GM23248 (cell line): ENCODE measurements at regions not wholly inside any gene's neighbourhood (a gene's known extent, or its start where the extent isn't known, plus 50 kb on each side); places are given as distances from the start of the nearest gene placed in this dataset.

ENCODE experiments used
- DNase-seq: peaks from one replicate; pipeline ENCODE4 v3.0.0-alpha.2; 2015
- H2AFZ ChIP-seq: fragments of 200-600 bp; sonication (generic); 2 replicates; pipeline ENCODE4 v1.6.1; 2016; ENCODE audit warnings: antibody characterized with exemption
- H3F3A ChIP-seq: fragments of 200-600 bp; sonication (generic); 2 replicates; pipeline ENCODE4 v1.6.1; 2016; ENCODE audit warnings: mild to moderate bottlenecking, antibody characterized with exemption, mixed run types; ENCODE audit not compliant: insufficient read depth
- H3K27ac ChIP-seq: fragments of 200-600 bp; sonication (generic); 2 replicates; pipeline ENCODE4 v1.5.1; 2016; ENCODE audit warnings: mild to moderate bottlenecking
- H3K27me3 ChIP-seq: fragments of 200-600 bp; sonication (generic); replicated peaks from 2 replicates; pipeline ENCODE4 v1.6.1; 2016; ENCODE audit warnings: mild to moderate bottlenecking; ENCODE audit not compliant: insufficient read depth
- H3K36me3 ChIP-seq: fragments of 200-600 bp; sonication (generic); 2 replicates; pipeline ENCODE4 v1.6.1; 2016; ENCODE audit warnings: low read depth, mild to moderate bottlenecking
- H3K4me1 ChIP-seq: fragments of 200-600 bp; sonication (generic); 2 replicates; pipeline ENCODE4 v1.6.1; 2016; ENCODE audit warnings: mild to moderate bottlenecking; ENCODE audit not compliant: insufficient read depth
- H3K4me2 ChIP-seq: fragments of 200-600 bp; sonication (generic); one replicate; pipeline ENCODE4 v1.6.1; 2016; ENCODE audit warnings: mild to moderate bottlenecking; ENCODE audit not compliant: unreplicated experiment
- H3K4me3 ChIP-seq: fragments of 200-600 bp; sonication (generic); 2 replicates; pipeline ENCODE4 v1.5.1; 2016; ENCODE audit warnings: mild to moderate bottlenecking
- H3K79me2 ChIP-seq: fragments of 200-600 bp; sonication (generic); 2 replicates; pipeline ENCODE4 v1.6.1; 2016; ENCODE audit warnings: mild to moderate bottlenecking; ENCODE audit not compliant: insufficient read depth
- H3K9ac ChIP-seq: fragments of 200-600 bp; sonication (generic); 2 replicates; pipeline ENCODE4 v1.6.1; 2016; ENCODE audit warnings: mild to moderate bottlenecking
- H3K9me2 ChIP-seq: fragments of 200-600 bp; sonication (generic); 2 replicates; pipeline ENCODE4 v1.6.1; 2016; ENCODE audit warnings: mixed run types, mild to moderate bottlenecking, moderate library complexity; ENCODE audit not compliant: insufficient read depth
- H3K9me3 ChIP-seq: fragments of 200-600 bp; sonication (generic); one replicate; pipeline ENCODE4 v1.6.1; 2017; ENCODE audit warnings: low read depth
- H4K20me1 ChIP-seq: fragments of 200-600 bp; sonication (generic); 2 replicates; pipeline ENCODE4 v1.6.0; 2016; ENCODE audit not compliant: insufficient read depth
- EZH2 ChIP-seq: fragments of 200-600 bp; sonication (generic); IDR thresholded peaks from 2 replicates; pipeline ENCODE4 v1.6.1; 2018; ENCODE audit warnings: antibody characterized with exemption, mild to moderate bottlenecking; ENCODE audit not compliant: insufficient read depth, poor library complexity, severe bottlenecking
- EZH2phosphoT487 ChIP-seq: fragments of 200-600 bp; sonication (generic); IDR thresholded peaks from 2 replicates; pipeline ENCODE4 v1.6.1; 2018; ENCODE audit warnings: antibody characterized with exemption, moderate library complexity, mild to moderate bottlenecking, low read depth; ENCODE audit not compliant: insufficient read depth
- WGBS, 2 experiments: methylation state at CpG; one replicate each; pipeline ENCODE4 v1.1.6; 2015 to 2017; ENCODE audit warnings: low lambda C conversion rate in 2 of 2, low coverage in 1 of 2; ENCODE audit errors: missing lambda C conversion rate in 2 of 2; 5-methylcytosine and 5-hydroxymethylcytosine counted together
- in situ Hi-C: fragments of 300-500 bp; cut with MboI; formaldehyde crosslinking; loops from 2 replicates; pipeline ENCODE4 v1.15.0; 2020

DNA sequence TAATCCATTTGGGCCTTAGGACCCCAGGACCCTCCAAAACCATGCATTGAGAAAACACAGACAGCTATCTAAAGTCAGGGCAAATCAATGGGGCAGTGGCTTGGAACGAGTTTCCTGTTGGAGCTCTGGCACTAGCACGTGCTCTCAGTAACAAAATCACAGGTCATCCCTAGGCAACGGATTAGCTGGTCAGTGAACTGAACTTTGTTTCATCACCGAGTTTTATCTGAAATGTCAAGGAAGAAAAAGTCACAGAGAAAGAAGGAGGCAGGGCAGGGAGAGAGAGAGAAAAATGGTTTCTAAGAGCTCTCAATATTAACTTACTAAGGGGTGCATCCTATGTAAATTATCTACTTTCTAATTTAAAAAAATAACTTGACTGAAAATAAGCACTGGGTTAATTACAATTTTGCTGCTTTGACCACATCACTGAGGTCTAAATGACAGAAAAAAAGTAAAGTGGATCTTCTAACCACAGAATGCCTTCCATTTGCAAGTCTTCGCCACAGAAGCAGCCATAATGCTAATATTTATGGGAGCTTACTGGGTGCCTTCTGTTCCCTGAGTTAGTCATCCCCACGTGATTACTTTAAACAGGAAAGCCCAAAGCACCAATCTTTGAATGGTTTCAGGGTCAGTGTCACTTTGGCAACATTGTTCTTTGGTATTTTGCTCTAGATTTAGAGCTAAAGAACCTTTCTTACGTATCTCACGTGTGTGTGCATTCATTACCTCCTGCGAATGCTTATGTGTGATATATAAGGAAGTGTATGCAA lies 503.9 kb downstream of the RASEF start:
- no peaks in the 10 kb centered on the region for H3F3A ChIP-seq
- H3K4me2 ChIP-seq = no peak overlapping the region
- DNase-seq = peak; percentile 18
- H3K27me3 ChIP-seq = no peaks in the 10 kb centered on the region
- H3K9ac ChIP-seq = no peak overlapping the region
- H4K20me1 ChIP-seq = no peaks in the 10 kb centered on the region
- no peak overlapping the region for H3K27ac ChIP-seq
- H3K9me3 ChIP-seq = no peaks in the 10 kb centered on the region
- H3K36me3 ChIP-seq = no peaks in the 10 kb centered on the region
- in situ Hi-C loops = no loop called here
- H3K4me3 ChIP-seq = no peak overlapping the region
- no peaks in the 10 kb centered on the region for H3K4me1 ChIP-seq
- TF ChIP-seq EZH2 (no peak), EZH2phosphoT487 (no peak)
- H3K79me2 ChIP-seq = no peaks in the 10 kb centered on the region
- H2AFZ ChIP-seq = no peak overlapping the region
- 35 to 39% methylated on average over 9 of the region's 9 CpGs for WGBS, 2 experiments
- no peaks in the 10 kb centered on the region for H3K9me2 ChIP-seq

DNA sequence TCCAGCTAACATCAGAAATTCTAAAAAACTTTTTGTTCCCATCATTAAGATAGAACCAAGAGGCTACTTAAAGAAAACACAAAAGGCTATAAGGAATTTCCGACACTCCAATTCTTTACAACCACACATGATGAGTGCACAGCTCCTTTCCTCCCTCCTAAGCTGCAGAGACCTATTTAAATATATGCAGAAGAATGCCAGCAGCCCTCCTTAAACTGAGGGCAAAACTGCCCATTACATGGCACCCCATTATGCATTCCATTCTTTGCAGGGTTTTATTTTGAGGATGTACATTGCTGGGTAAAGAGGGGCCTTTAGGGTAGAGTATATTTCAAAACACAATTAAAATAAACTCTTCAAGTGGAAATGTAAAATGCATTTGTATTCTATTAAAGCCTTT lies 502.9 kb downstream of the RASEF start:
- no peak overlapping the region for H3K4me2 ChIP-seq
- no peaks in the 10 kb centered on the region for H3K79me2 ChIP-seq
- no peaks in the 10 kb centered on the region for H4K20me1 ChIP-seq
- no peaks in the 10 kb centered on the region for H3K27me3 ChIP-seq
- no peak overlapping the region for H2AFZ ChIP-seq
- H3K9ac ChIP-seq = no peak overlapping the region
- in situ Hi-C loops = no loop called here
- H3K36me3 ChIP-seq = no peaks in the 10 kb centered on the region
- no peak for DNase-seq
- H3K9me2 ChIP-seq = no peaks in the 10 kb centered on the region
- no peaks in the 10 kb centered on the region for H3F3A ChIP-seq
- no peaks in the 10 kb centered on the region for H3K4me1 ChIP-seq
- H3K27ac ChIP-seq = no peak overlapping the region
- H3K9me3 ChIP-seq = no peaks in the 10 kb centered on the region
- H3K4me3 ChIP-seq = no peak overlapping the region
- TF ChIP-seq EZH2 (no peak), EZH2phosphoT487 (no peak)
- 60 to 66% methylated on average over 1 of the region's 1 CpG for WGBS, 2 experiments

- in situ Hi-C loops = no loop called here
- no peak for DNase-seq
- H3F3A ChIP-seq = no peaks in the 10 kb centered on the region
- 55 to 70% methylated on average over 8 to 9 of the region's 9 CpGs for WGBS, 2 experiments
- H4K20me1 ChIP-seq = no peaks in the 10 kb centered on the region
- H3K36me3 ChIP-seq = no peaks in the 10 kb centered on the region
- no peak overlapping the region for H3K27ac ChIP-seq
- H3K9me2 ChIP-seq = no peaks in the 10 kb centered on the region
- no peaks in the 10 kb centered on the region for H3K27me3 ChIP-seq
- no peaks in the 10 kb centered on the region for H3K4me1 ChIP-seq
- H3K4me3 ChIP-seq = no peak overlapping the region
- no peaks in the 10 kb centered on the region for H3K79me2 ChIP-seq
- no peak overlapping the region for H3K9ac ChIP-seq
- H3K4me2 ChIP-seq = no peak overlapping the region
- no peaks in the 10 kb centered on the region for H3K9me3 ChIP-seq
- H2AFZ ChIP-seq = no peak overlapping the region
- no peak for TF ChIP-seq EZH2
- TF ChIP-seq EZH2phosphoT487 = no peak
Measured at GRCh38 chr9:82560457-82560904, 502.5 kb downstream of the RASEF start.

DNA sequence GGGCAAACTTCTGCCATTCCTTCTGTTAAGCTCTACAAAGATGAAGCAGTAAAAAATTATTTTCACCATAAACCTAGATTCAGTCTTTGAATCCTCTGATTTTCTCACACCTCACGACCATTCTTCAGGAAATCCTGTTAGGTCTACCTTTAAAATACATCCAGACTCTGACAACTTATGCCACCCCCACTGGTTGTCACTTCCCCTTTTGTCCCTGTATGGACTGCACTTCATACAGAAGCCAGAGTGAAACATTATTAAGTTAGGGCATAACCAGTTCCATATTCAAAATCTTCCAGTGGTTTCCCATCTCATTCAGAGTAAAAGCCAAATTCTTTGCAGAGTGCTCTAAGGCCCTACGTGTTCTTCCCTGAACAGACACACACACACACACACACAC lies 499.8 kb downstream of the RASEF start:
- Histone ChIP-seq H3K4me2 (no peak overlapping the region), H3K36me3 (no peaks in the 10 kb centered on the region), H3K9me2 (no peaks in the 10 kb centered on the region), H3K27me3 (no peaks in the 10 kb centered on the region; the same call in 1 of the 2 replicates), H4K20me1 (no peaks in the 10 kb centered on the region), H3F3A (no peaks in the 10 kb centered on the region), H3K9ac (no peak overlapping the region), H3K4me1 (no peaks in the 10 kb centered on the region), H2AFZ (no peak overlapping the region), H3K27ac (no peak overlapping the region), H3K9me3 (no peaks in the 10 kb centered on the region), H3K4me3 (no peak overlapping the region), H3K79me2 (no peaks in the 10 kb centered on the region)
- TF ChIP-seq EZH2phosphoT487 (no peak), EZH2 (no peak)
- 22 to 24% methylated on average over 2 of the region's 2 CpGs for WGBS, 2 experiments
- in situ Hi-C loops = no loop called here
- no peak for DNase-seq

- Histone ChIP-seq H3K4me1 (no peaks in the 10 kb centered on the region), H3K27me3 (no peaks in the 10 kb centered on the region; the same call in 1 of the 2 replicates), H3F3A (no peaks in the 10 kb centered on the region), H3K79me2 (no peaks in the 10 kb centered on the region), H4K20me1 (no peaks in the 10 kb centered on the region), H3K9me3 (no peaks in the 10 kb centered on the region), H3K36me3 (no peaks in the 10 kb centered on the region), H3K4me2 (no peak overlapping the region), H3K27ac (no peak overlapping the region), H3K9ac (no peak overlapping the region), H3K4me3 (no peak overlapping the region), H2AFZ (no peak overlapping the region), H3K9me2 (no peaks in the 10 kb centered on the region)
- no peak for DNase-seq
- in situ Hi-C loops = no loop called here
- WGBS, 2 experiments = 12% methylated on average over 2 of the region's 2 CpGs
- TF ChIP-seq EZH2phosphoT487 (no peak), EZH2 (no peak)
Measured at GRCh38 chr9:82563841-82564240, 499.1 kb downstream of the RASEF start.
